ENCODE measurements at regions not wholly inside any gene's neighbourhood (a gene's known extent, or its start where the extent isn't known, plus 50 kb on each side); places are given as distances from the start of the nearest gene placed in this dataset.
"Not testable (repeated sequence)": the region's sequence is repeated elsewhere in the genome, so short reads cannot be mapped to it uniquely, and the experiment has no call there.

DNA sequence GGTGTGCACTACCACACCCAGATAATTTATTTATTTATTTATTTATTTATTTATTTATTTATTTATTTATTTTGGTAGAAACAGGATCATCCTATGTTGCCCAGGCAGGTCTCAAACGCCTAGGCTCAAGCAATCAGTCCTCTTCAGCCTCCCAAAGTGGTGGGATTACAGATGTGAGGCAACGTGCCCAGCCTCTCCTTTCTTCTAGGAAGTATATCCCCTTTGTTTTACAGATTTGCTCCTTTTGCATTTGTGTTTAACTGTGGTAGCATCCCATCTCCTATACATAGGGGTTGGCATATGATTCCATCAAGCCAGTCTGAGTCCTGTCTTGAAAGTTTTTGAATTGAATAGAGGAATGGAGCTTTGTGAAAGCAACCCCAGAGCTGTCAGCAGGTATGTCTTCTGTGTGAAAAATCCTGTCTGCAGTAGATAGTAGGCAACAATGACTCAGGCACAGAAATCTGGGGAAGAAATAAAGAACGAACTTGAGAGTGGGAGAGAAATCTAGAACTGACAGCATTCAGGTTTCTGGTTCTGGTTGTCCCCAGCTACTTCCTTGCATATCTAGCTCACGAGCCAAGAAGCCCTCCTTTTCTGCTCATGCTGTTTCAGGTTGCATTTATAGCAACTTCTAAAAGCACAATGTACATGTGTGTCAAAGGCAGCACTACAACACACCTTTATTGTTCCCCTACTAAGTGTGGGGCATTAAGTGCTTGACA, 113.7 kb upstream of the LSM6 start:
- H3K27ac Mint-ChIP-seq = no peak overlapping the region

GRCh38 chr4:146059865-146060264, 115.7 kb upstream of the LSM6 start:
- H3K4me1 Mint-ChIP-seq = no peaks in the 10 kb centered on the region
- DNase-seq = no peak
- no peak overlapping the region for H3K4me3 Mint-ChIP-seq
- H3K36me3 Mint-ChIP-seq = no peaks in the 10 kb centered on the region
- H3K27me3 Mint-ChIP-seq (ENCODE audit: low read depth in 3 of 3) = peaks cover 3 to 10% (median 4%) of the 10 kb centered on the region in 3 donors
- H3K9me3 Mint-ChIP-seq = peaks cover 0 to 5% (median 0%) of the 10 kb centered on the region in 6 donors
- no peak overlapping the region for H3K27ac Mint-ChIP-seq

More for the DNA sequence above, 113.7 kb upstream of the LSM6 start:
- Mint-ChIP-seq H3K4me3 (no peak overlapping the region), H3K27me3 (ENCODE audit: low read depth in 3 of 3) (peaks cover 3 to 6% (median 4%) of the 10 kb centered on the region in 3 donors), H3K9me3 (no peaks in the 10 kb centered on the region), H3K4me1 (no peaks in the 10 kb centered on the region), H3K36me3 (no peaks in the 10 kb centered on the region)
- no peak for DNase-seq

- Mint-ChIP-seq H3K9me3 (peaks cover 0 to 5% (median 0%) of the 10 kb centered on the region in 6 donors), H3K36me3 (no peaks in the 10 kb centered on the region), H3K4me1 (no peaks in the 10 kb centered on the region), H3K27ac (no peak overlapping the region), H3K4me3 (no peak overlapping the region), H3K27me3 (ENCODE audit: low read depth in 3 of 3) (peaks cover 3 to 10% (median 4%) of the 10 kb centered on the region in 3 donors)
- DNase-seq = no peak
Measured at GRCh38 chr4:146059151-146059550, 116.4 kb upstream of the LSM6 start.

- H3K27ac Mint-ChIP-seq = no peak overlapping the region
- no peak for DNase-seq
- H3K36me3 Mint-ChIP-seq = no peaks in the 10 kb centered on the region
- H3K4me3 Mint-ChIP-seq = no peak overlapping the region
- peaks cover 0 to 5% (median 0%) of the 10 kb centered on the region in 6 donors for H3K9me3 Mint-ChIP-seq
- no peaks in the 10 kb centered on the region for H3K4me1 Mint-ChIP-seq
- H3K27me3 Mint-ChIP-seq (ENCODE audit: low read depth in 3 of 3) = peaks cover 2 to 8% (median 3%) of the 10 kb centered on the region in 3 donors
Measured at GRCh38 chr4:146058531-146058930, 117.0 kb upstream of the LSM6 start.

- no peak for DNase-seq
- peaks cover 0 to 4% (median 0%) of the 10 kb centered on the region in 3 donors for H3K27me3 Mint-ChIP-seq (ENCODE audit: low read depth in 3 of 3)
- no peak overlapping the region for H3K4me3 Mint-ChIP-seq
- H3K36me3 Mint-ChIP-seq = no peaks in the 10 kb centered on the region
- H3K9me3 Mint-ChIP-seq = peaks cover 0 to 5% (median 0%) of the 10 kb centered on the region in 6 donors
- no peaks in the 10 kb centered on the region for H3K4me1 Mint-ChIP-seq
- H3K27ac Mint-ChIP-seq = no peak overlapping the region
Measured at GRCh38 chr4:146054676-146055075, 116.1 kb upstream of the ZNF827 start.

GRCh38 chr4:146053891-146054290, 115.3 kb upstream of the ZNF827 start:
- no peak overlapping the region for H3K27ac Mint-ChIP-seq
- no peak overlapping the region for H3K4me3 Mint-ChIP-seq
- H3K4me1 Mint-ChIP-seq = no peaks in the 10 kb centered on the region
- H3K9me3 Mint-ChIP-seq = peaks cover 0 to 5% (median 0%) of the 10 kb centered on the region in 6 donors
- H3K27me3 Mint-ChIP-seq (ENCODE audit: low read depth in 3 of 3) = peaks cover 0 to 4% (median 0%) of the 10 kb centered on the region in 3 donors
- no peak for DNase-seq
- no peaks in the 10 kb centered on the region for H3K36me3 Mint-ChIP-seq

DNA sequence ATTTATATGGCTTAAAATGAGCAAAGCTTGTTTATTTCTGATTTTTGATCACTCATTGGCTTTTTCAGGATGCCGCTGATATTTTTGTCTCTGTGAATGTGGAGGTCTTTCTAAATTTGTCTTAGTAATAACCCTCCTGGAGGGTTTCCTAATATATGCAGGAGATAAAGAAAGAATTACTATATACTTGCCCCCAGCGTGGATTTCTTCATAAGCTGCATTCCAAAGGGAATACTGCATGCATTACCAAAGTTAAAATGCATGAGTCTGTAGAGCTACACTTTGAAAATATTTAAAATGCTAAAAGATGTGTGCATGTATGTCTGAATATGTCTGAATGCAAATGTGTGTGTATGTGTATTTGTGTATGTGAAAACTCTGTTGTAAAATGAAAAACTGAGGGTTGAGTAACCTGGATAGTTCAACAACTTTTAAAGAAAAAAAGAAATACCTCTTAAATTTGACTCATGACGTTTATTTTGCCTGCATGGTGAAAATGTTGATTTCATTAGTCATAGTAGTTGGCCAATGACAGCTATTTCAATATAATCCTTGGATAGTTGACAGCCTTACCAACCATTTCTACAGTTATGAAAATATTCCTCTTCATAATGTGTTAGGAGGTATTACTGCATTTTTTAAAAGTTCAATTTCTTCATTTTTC, 113.2 kb upstream of the ZNF827 start:
- H3K27me3 Mint-ChIP-seq (ENCODE audit: low read depth in 3 of 3) = peaks cover 0 to 4% (median 4%) of the 10 kb centered on the region in 3 donors
- no peak for DNase-seq
- no peak overlapping the region for H3K4me3 Mint-ChIP-seq
- H3K27ac Mint-ChIP-seq = no peak overlapping the region
- peaks cover 0 to 11% (median 6%) of the 10 kb centered on the region in 6 donors for H3K9me3 Mint-ChIP-seq
- no peaks in the 10 kb centered on the region for H3K36me3 Mint-ChIP-seq
- H3K4me1 Mint-ChIP-seq = no peaks in the 10 kb centered on the region

DNA sequence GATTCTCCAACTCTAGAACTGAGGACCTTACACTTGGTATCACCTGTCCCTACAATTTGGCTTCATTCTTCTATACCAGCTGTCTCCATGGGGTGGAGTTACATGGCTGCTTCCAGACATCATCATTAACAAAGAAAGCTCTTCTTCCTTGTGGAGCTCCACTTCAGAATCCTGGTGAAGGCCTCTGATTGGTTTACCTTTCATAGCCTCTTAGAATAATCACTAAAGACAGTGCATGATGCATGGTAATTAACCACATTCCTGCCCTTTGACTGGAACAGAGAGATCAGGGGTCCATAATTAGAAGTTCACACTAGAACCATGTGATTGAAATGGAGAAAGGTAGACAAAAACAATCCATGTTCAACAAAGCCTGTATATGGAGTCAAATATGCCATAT, 112.6 kb upstream of the ZNF827 start:
- Mint-ChIP-seq H3K27ac (no peak overlapping the region), H3K4me1 (no peaks in the 10 kb centered on the region), H3K9me3 (peaks cover 0 to 12% (median 6%) of the 10 kb centered on the region in 6 donors), H3K4me3 (no peak overlapping the region), H3K27me3 (ENCODE audit: low read depth in 3 of 3) (peaks cover 0 to 7% (median 4%) of the 10 kb centered on the region in 3 donors), H3K36me3 (no peaks in the 10 kb centered on the region)
- no peak for DNase-seq

GRCh38 chr4:146049802-146050201, 111.2 kb upstream of the ZNF827 start:
- no peak for DNase-seq
- peaks cover 0 to 9% (median 6%) of the 10 kb centered on the region in 6 donors for H3K9me3 Mint-ChIP-seq
- no peaks in the 10 kb centered on the region for H3K4me1 Mint-ChIP-seq
- no peaks in the 10 kb centered on the region for H3K36me3 Mint-ChIP-seq
- no peak overlapping the region for H3K4me3 Mint-ChIP-seq
- no peak overlapping the region for H3K27ac Mint-ChIP-seq
- peaks cover 2 to 11% (median 6%) of the 10 kb centered on the region in 3 donors for H3K27me3 Mint-ChIP-seq (ENCODE audit: low read depth in 3 of 3)

DNA sequence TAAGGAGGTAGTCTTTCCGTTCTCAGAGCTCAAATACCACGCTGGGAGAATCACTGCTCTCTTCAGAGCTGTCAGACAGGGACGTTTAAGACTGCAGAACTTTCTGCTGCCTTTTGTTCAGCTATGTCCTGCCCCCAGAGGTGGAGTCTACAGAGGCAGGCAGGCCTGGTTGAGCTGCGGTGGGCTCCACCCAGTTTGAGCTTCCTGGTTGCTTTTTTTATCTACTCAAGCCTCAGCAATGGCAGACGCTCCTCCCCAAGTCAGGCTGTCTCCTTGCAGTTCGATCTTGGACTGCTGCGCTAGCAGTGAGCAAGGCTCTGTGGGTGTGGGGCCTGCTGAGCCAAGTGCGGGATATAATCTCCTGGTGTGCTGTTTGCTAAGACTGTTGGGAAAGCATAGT, 109.1 kb upstream of the ZNF827 start:
- peaks cover 2 to 21% (median 6%) of the 10 kb centered on the region in 3 donors for H3K27me3 Mint-ChIP-seq (ENCODE audit: low read depth in 3 of 3)
- H3K4me1 Mint-ChIP-seq, H3K27ac Mint-ChIP-seq, H3K9me3 Mint-ChIP-seq, DNase-seq, H3K4me3 Mint-ChIP-seq, H3K36me3 Mint-ChIP-seq: not testable (repeated sequence)

- Mint-ChIP-seq H3K9me3 (peaks cover 0 to 1% (median 0%) of the 10 kb centered on the region in 6 donors), H3K4me3 (no peak overlapping the region), H3K27ac (no peak overlapping the region), H3K4me1 (no peaks in the 10 kb centered on the region), H3K27me3 (ENCODE audit: low read depth in 3 of 3) (peaks cover 0 to 19% (median 6%) of the 10 kb centered on the region in 3 donors), H3K36me3 (no peaks in the 10 kb centered on the region)
- no peak for DNase-seq
Measured at GRCh38 chr4:146041139-146042004, 102.7 kb upstream of the ZNF827 start.

DNA sequence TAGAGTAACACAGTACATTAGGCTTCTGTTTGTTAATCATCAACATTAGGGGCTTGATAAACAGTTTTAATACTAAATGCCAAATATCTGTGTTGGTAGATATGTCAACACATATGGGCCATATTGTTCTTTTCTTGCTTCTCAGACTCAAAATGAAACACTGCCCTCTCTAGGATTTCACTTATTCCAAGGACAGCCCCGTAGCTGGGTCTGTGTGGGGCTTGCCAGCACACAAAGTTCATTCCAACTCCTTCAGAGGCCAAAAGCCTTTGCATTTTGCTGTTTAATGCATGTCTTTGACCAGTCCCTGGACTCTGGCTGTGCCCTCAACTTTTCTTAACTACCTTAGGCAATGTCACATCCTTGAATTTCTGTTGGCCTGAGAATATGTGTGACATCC, 102.0 kb upstream of the ZNF827 start:
- H3K27me3 Mint-ChIP-seq (ENCODE audit: low read depth in 3 of 3) = peaks cover 0 to 16% (median 6%) of the 10 kb centered on the region in 3 donors
- DNase-seq = no peak
- no peak overlapping the region for H3K27ac Mint-ChIP-seq
- H3K36me3 Mint-ChIP-seq = no peaks in the 10 kb centered on the region
- no peaks in the 10 kb centered on the region for H3K9me3 Mint-ChIP-seq
- H3K4me3 Mint-ChIP-seq = no peak overlapping the region
- H3K4me1 Mint-ChIP-seq = no peaks in the 10 kb centered on the region

DNA sequence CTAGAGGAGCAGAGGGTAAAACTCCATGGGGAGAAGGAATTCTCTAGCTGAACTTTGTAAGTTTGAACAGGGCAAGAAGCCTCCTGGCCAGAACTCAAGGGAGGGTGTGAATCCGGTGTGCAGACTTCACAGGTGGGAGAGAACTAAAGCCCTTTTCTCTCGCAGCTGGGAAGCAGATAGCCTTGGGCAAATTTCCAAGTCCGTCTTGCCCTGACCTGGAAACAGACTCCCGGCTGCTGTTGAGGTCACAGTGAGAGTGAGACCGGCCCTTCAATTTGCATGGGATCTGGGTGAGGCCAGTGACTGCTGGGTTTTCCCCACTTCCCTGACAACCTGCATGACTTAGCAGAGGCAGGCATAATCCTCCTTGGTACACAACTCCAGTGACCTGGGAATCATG, 94.5 kb upstream of the ZNF827 start:
- no peak for DNase-seq
- peaks cover 0 to 9% (median 1%) of the 10 kb centered on the region in 3 donors for H3K27me3 Mint-ChIP-seq (ENCODE audit: low read depth in 3 of 3)
- H3K27ac Mint-ChIP-seq = no peak overlapping the region
- H3K36me3 Mint-ChIP-seq = no peaks in the 10 kb centered on the region
- H3K4me3 Mint-ChIP-seq = no peak overlapping the region
- H3K4me1 Mint-ChIP-seq = peaks cover 6% of the 10 kb centered on the region in 2 donors
- H3K9me3 Mint-ChIP-seq = no peaks in the 10 kb centered on the region

Measured in immature natural killer cell (primary cell).